ENCODE measurements at regions not wholly inside any gene's neighbourhood (a gene's known extent, or its start where the extent isn't known, plus 50 kb on each side); places are given as distances from the start of the nearest gene placed in this dataset.

GRCh38 chr6:118708055-118708454 is 56.7 kb upstream of the CEP85L start:
- peak overlapping the region in 1 of 7 donors; percentile 16 for H3K27ac Mint-ChIP-seq
- no peak overlapping the region for H3K4me3 Mint-ChIP-seq
- no peaks in the 10 kb centered on the region for H3K36me3 ChIP-seq (replicated peaks in 1 of 2; ENCODE audit: control insufficient read depth in 1 of 2, insufficient read depth in 2 of 2, low read length in 2 of 2)
- H3K79me2 ChIP-seq (ENCODE audit: insufficient read depth, low read length) = no peaks in the 10 kb centered on the region
- no peaks in the 10 kb centered on the region for H3K36me3 Mint-ChIP-seq
- peaks cover 0 to 6% (median 2%) of the 10 kb centered on the region in 3 donors for H3K27me3 Mint-ChIP-seq (ENCODE audit: low read depth in 3 of 3)
- 100% methylated on average over 1 of the region's 3 CpGs for WGBS (ENCODE audit: insufficient coverage)
- peaks cover 0 to 2% (median 0%) of the 10 kb centered on the region in 7 donors for H3K9me3 Mint-ChIP-seq
- TF ChIP-seq CTCF (IDR thresholded peaks at IDR 0.05) = no peak
- no peak overlapping the region for H3K27ac ChIP-seq (ENCODE audit: low read depth in 1 of 2, low read length in 2 of 2)
- H3K9ac ChIP-seq (ENCODE audit: insufficient read depth, low read length, poor library complexity, severe bottlenecking) = no peak overlapping the region
- no peaks in the 10 kb centered on the region for H4K20me1 ChIP-seq (ENCODE audit: insufficient read depth, low read length)
- no peak overlapping the region for H3K4me3 ChIP-seq (replicated peaks in 1 of 3; ENCODE audit: low read depth in 2 of 3, low read length in 3 of 3)
- DNase-seq = no peak
- H3K4me2 ChIP-seq (replicated peaks; ENCODE audit: extremely low read depth, low read length, poor library complexity, severe bottlenecking) = no peak overlapping the region
- peaks cover 47% of the 10 kb centered on the region for H3K4me1 Mint-ChIP-seq
- H3K4me1 ChIP-seq (ENCODE audit: control insufficient read depth in 1 of 2, insufficient read depth in 2 of 2, low read length in 2 of 2) = peaks cover 30 to 39% of the 10 kb centered on the region in 2 donors
- intact Hi-C loops (cut with micrococcal nuclease) = loop anchor here in 1 of 2 donors (5.0 kb wide), 1 partner anchor 49 kb away; no protein-coding TSS in a partner anchor
- H2AFZ ChIP-seq (ENCODE audit: insufficient read depth, low read depth, low read length, poor library complexity, severe bottlenecking) = no peak overlapping the region
- H3K9me3 ChIP-seq (replicated peaks in 1 of 2; ENCODE audit: control insufficient read depth in 1 of 2, insufficient read depth in 1 of 2, low read length in 2 of 2) = no peaks in the 10 kb centered on the region
- no peaks in the 10 kb centered on the region for H3K27me3 ChIP-seq (ENCODE audit: control insufficient read depth in 2 of 2, insufficient read depth in 2 of 2, low read length in 2 of 2)

- H3K4me2 ChIP-seq (replicated peaks; ENCODE audit: extremely low read depth, low read length, poor library complexity, severe bottlenecking) = no peak overlapping the region
- no peak overlapping the region for H3K9ac ChIP-seq (ENCODE audit: insufficient read depth, low read length, poor library complexity, severe bottlenecking)
Observed at GRCh38 chr6:118706702-118707101, 55.3 kb upstream of the CEP85L start.

More at GRCh38 chr6:118706702-118707101, 55.3 kb upstream of the CEP85L start:
- Histone ChIP-seq H3K9me3 (replicated peaks in 1 of 2; ENCODE audit: control insufficient read depth in 1 of 2, insufficient read depth in 1 of 2, low read length in 2 of 2) (no peaks in the 10 kb centered on the region), H2AFZ (ENCODE audit: insufficient read depth, low read depth, low read length, poor library complexity, severe bottlenecking) (no peak overlapping the region), H3K79me2 (ENCODE audit: insufficient read depth, low read length) (no peaks in the 10 kb centered on the region), H4K20me1 (ENCODE audit: insufficient read depth, low read length) (no peaks in the 10 kb centered on the region), H3K36me3 (replicated peaks in 1 of 2; ENCODE audit: control insufficient read depth in 1 of 2, insufficient read depth in 2 of 2, low read length in 2 of 2) (no peaks in the 10 kb centered on the region), H3K4me3 (replicated peaks in 1 of 3; ENCODE audit: low read depth in 2 of 3, low read length in 3 of 3) (no peak overlapping the region), H3K27me3 (ENCODE audit: control insufficient read depth in 2 of 2, insufficient read depth in 2 of 2, low read length in 2 of 2) (no peaks in the 10 kb centered on the region), H3K4me1 (ENCODE audit: control insufficient read depth in 1 of 2, insufficient read depth in 2 of 2, low read length in 2 of 2) (peaks cover 30 to 39% of the 10 kb centered on the region in 2 donors), H3K27ac (ENCODE audit: low read depth in 1 of 2, low read length in 2 of 2) (no peak overlapping the region)
- Mint-ChIP-seq H3K4me3 (no peak overlapping the region), H3K27me3 (ENCODE audit: low read depth in 3 of 3) (peaks cover 0 to 6% (median 0%) of the 10 kb centered on the region in 3 donors), H3K9me3 (peaks cover 0 to 1% (median 0%) of the 10 kb centered on the region in 7 donors), H3K27ac (peak overlapping the region in 2 of 7 donors; percentile 0 to 4), H3K4me1 (peaks cover 47% of the 10 kb centered on the region), H3K36me3 (no peaks in the 10 kb centered on the region)
- 100% methylated on average over 2 of the region's 3 CpGs for WGBS (ENCODE audit: insufficient coverage)
- intact Hi-C loops (cut with micrococcal nuclease) = loop anchor here in 1 of 2 donors (5.0 kb wide), 1 partner anchor 51 kb away; no protein-coding TSS in a partner anchor
- DNase-seq = no peak
- no peak for TF ChIP-seq CTCF (IDR thresholded peaks at IDR 0.05)

Data from CD14-positive monocyte (primary cell).